ENCODE measurements at regions not wholly inside any gene's neighbourhood (a gene's known extent, or its start where the extent isn't known, plus 50 kb on each side); places are given as distances from the start of the nearest gene placed in this dataset.

- Histone ChIP-seq H3K4me2 (no peak overlapping the region), H3K27me3 (no peaks in the 10 kb centered on the region), H3K27ac (no peak overlapping the region), H3K36me3 (no peaks in the 10 kb centered on the region), H3K9ac (no peak overlapping the region), H4K20me1 (no peaks in the 10 kb centered on the region), H3K4me1 (no peaks in the 10 kb centered on the region), H3K9me3 (peaks cover 41% of the 10 kb centered on the region), H3K4me3 (no peak overlapping the region)
- no peak for TF ChIP-seq Cebpa-rat (IDR thresholded peaks at IDR 0.05)
These were observed 171.5 kb upstream of the DIPK2B start for GRCh38 chrX:45372151-45372550.

GRCh38 chrX:45368705-45369104 is 168.0 kb upstream of the DIPK2B start:
- Histone ChIP-seq H3K4me1 (no peaks in the 10 kb centered on the region), H3K9me3 (peaks cover 47% of the 10 kb centered on the region), H3K4me2 (no peak overlapping the region), H3K4me3 (no peak overlapping the region), H3K27ac (no peak overlapping the region), H3K9ac (no peak overlapping the region), H3K36me3 (no peaks in the 10 kb centered on the region), H3K27me3 (no peaks in the 10 kb centered on the region), H4K20me1 (no peaks in the 10 kb centered on the region)
- no peak for TF ChIP-seq Cebpa-rat (IDR thresholded peaks at IDR 0.05)

- no peaks in the 10 kb centered on the region for H3K36me3 ChIP-seq
- H3K27me3 ChIP-seq = no peaks in the 10 kb centered on the region
- no peaks in the 10 kb centered on the region for H4K20me1 ChIP-seq
- no peak overlapping the region for H3K9ac ChIP-seq
- no peak for TF ChIP-seq Cebpa-rat (IDR thresholded peaks at IDR 0.05)
- H3K4me2 ChIP-seq = no peak overlapping the region
- peaks cover 24% of the 10 kb centered on the region for H3K9me3 ChIP-seq
- H3K27ac ChIP-seq = no peak overlapping the region
- H3K4me1 ChIP-seq = no peaks in the 10 kb centered on the region
- H3K4me3 ChIP-seq = no peak overlapping the region
These were observed 162.9 kb upstream of the DIPK2B start for GRCh38 chrX:45363596-45363995.

- no peak for TF ChIP-seq Cebpa-rat (IDR thresholded peaks at IDR 0.05)
- H3K27me3 ChIP-seq = no peaks in the 10 kb centered on the region
- no peak overlapping the region for H3K9ac ChIP-seq
These were observed 159.9 kb upstream of the DIPK2B start for GRCh38 chrX:45360571-45360970.

GRCh38 chrX:45358392-45358791 is 157.7 kb upstream of the DIPK2B start:
- H3K9me3 ChIP-seq = peaks cover 9% of the 10 kb centered on the region; the same call in 1 of the 2 replicates
- no peak overlapping the region for H3K4me2 ChIP-seq
- H3K4me3 ChIP-seq = no peak overlapping the region
- no peaks in the 10 kb centered on the region for H4K20me1 ChIP-seq
- no peak for TF ChIP-seq Cebpa-rat (IDR thresholded peaks at IDR 0.05)
- no peaks in the 10 kb centered on the region for H3K4me1 ChIP-seq
- no peaks in the 10 kb centered on the region for H3K36me3 ChIP-seq
- H3K27ac ChIP-seq = no peak overlapping the region
- H3K9ac ChIP-seq = no peak overlapping the region
- H3K27me3 ChIP-seq = no peaks in the 10 kb centered on the region

More at GRCh38 chrX:45360571-45360970, 159.9 kb upstream of the DIPK2B start:
- peaks cover 12% of the 10 kb centered on the region; the same call in 1 of the 2 replicates for H3K9me3 ChIP-seq
- no peaks in the 10 kb centered on the region for H3K4me1 ChIP-seq
- no peak overlapping the region for H3K4me2 ChIP-seq
- no peak overlapping the region for H3K4me3 ChIP-seq
- no peaks in the 10 kb centered on the region for H3K36me3 ChIP-seq
- no peak overlapping the region for H3K27ac ChIP-seq
- H4K20me1 ChIP-seq = no peaks in the 10 kb centered on the region

GRCh38 chrX:45353456-45353855 is 152.8 kb upstream of the DIPK2B start:
- H3K9ac ChIP-seq = no peak overlapping the region
- H3K9me3 ChIP-seq = peaks cover 16% of the 10 kb centered on the region
- no peaks in the 10 kb centered on the region for H3K4me1 ChIP-seq
- no peak for TF ChIP-seq Cebpa-rat (IDR thresholded peaks at IDR 0.05)
- no peaks in the 10 kb centered on the region for H3K36me3 ChIP-seq
- H4K20me1 ChIP-seq = no peaks in the 10 kb centered on the region
- no peak overlapping the region for H3K4me3 ChIP-seq
- H3K4me2 ChIP-seq = no peak overlapping the region
- no peaks in the 10 kb centered on the region for H3K27me3 ChIP-seq
- no peak overlapping the region for H3K27ac ChIP-seq

- no peak overlapping the region for H3K9ac ChIP-seq
- H3K4me1 ChIP-seq = no peaks in the 10 kb centered on the region
- H3K36me3 ChIP-seq = no peaks in the 10 kb centered on the region
- no peak overlapping the region for H3K27ac ChIP-seq
- no peak overlapping the region for H3K4me3 ChIP-seq
- H3K27me3 ChIP-seq = no peaks in the 10 kb centered on the region
- no peak overlapping the region for H3K4me2 ChIP-seq
- TF ChIP-seq Cebpa-rat (IDR thresholded peaks at IDR 0.05) = no peak
- H3K9me3 ChIP-seq = peaks cover 16% of the 10 kb centered on the region
- H4K20me1 ChIP-seq = no peaks in the 10 kb centered on the region
These were observed 151.9 kb upstream of the DIPK2B start for GRCh38 chrX:45352611-45353010.

- Histone ChIP-seq H3K9ac (no peak overlapping the region), H3K36me3 (no peaks in the 10 kb centered on the region), H3K9me3 (peaks cover 13% of the 10 kb centered on the region), H3K27ac (no peak overlapping the region), H3K4me3 (no peak overlapping the region), H3K4me1 (no peaks in the 10 kb centered on the region), H3K27me3 (no peaks in the 10 kb centered on the region), H4K20me1 (no peaks in the 10 kb centered on the region), H3K4me2 (no peak overlapping the region)
- no peak for TF ChIP-seq Cebpa-rat (IDR thresholded peaks at IDR 0.05)
These were observed 150.8 kb upstream of the DIPK2B start for GRCh38 chrX:45351478-45351877.

GRCh38 chrX:45348296-45348695 is 147.6 kb upstream of the DIPK2B start:
- Histone ChIP-seq H3K4me2 (no peak overlapping the region), H4K20me1 (no peaks in the 10 kb centered on the region), H3K4me1 (no peaks in the 10 kb centered on the region), H3K9me3 (peaks cover 7% of the 10 kb centered on the region), H3K27ac (no peak overlapping the region), H3K4me3 (no peak overlapping the region), H3K27me3 (no peaks in the 10 kb centered on the region), H3K36me3 (no peaks in the 10 kb centered on the region), H3K9ac (no peak overlapping the region)
- TF ChIP-seq Cebpa-rat (IDR thresholded peaks at IDR 0.05) = no peak

GRCh38 chrX:45347877-45348276 is 147.2 kb upstream of the DIPK2B start:
- H3K27me3 ChIP-seq = no peaks in the 10 kb centered on the region
- H3K9ac ChIP-seq = no peak overlapping the region
- no peak overlapping the region for H3K27ac ChIP-seq
- no peak overlapping the region for H3K4me3 ChIP-seq
- peaks cover 7% of the 10 kb centered on the region for H3K9me3 ChIP-seq
- H3K36me3 ChIP-seq = no peaks in the 10 kb centered on the region
- H3K4me2 ChIP-seq = no peak overlapping the region
- TF ChIP-seq Cebpa-rat (IDR thresholded peaks at IDR 0.05) = no peak
- H4K20me1 ChIP-seq = no peaks in the 10 kb centered on the region
- H3K4me1 ChIP-seq = no peaks in the 10 kb centered on the region

GRCh38 chrX:45344594-45344993 is 143.9 kb upstream of the DIPK2B start:
- no peak overlapping the region for H3K4me3 ChIP-seq
- no peaks in the 10 kb centered on the region for H3K27me3 ChIP-seq
- H3K9ac ChIP-seq = no peak overlapping the region
- H3K4me1 ChIP-seq = no peaks in the 10 kb centered on the region
- TF ChIP-seq Cebpa-rat (IDR thresholded peaks at IDR 0.05) = no peak
- no peak overlapping the region for H3K4me2 ChIP-seq
- H3K9me3 ChIP-seq = no peaks in the 10 kb centered on the region
- H3K27ac ChIP-seq = no peak overlapping the region
- no peaks in the 10 kb centered on the region for H3K36me3 ChIP-seq
- no peaks in the 10 kb centered on the region for H4K20me1 ChIP-seq
